H1 (cell line): ENCODE measurements at regions not wholly inside any gene's neighbourhood (a gene's known extent, or its start where the extent isn't known, plus 50 kb on each side); places are given as distances from the start of the nearest gene placed in this dataset.

ENCODE experiments used
- CTCF ChIP-seq, 3 experiments: IDR thresholded peaks; 1 replicate in 2 of 3; 2 replicates in 1 of 3; pipeline versions ENCODE4 v1.5.1 to v1.6.1; 2011; ENCODE audit warnings: low read length in 3 of 3, mild to moderate bottlenecking in 3 of 3, inconsistent platforms in 2 of 3, low read depth in 1 of 3, moderate library complexity in 1 of 3; ENCODE audit not compliant: insufficient read depth in 1 of 3; ENCODE audit errors: control extremely low read depth in 1 of 3
- MAX ChIP-seq: IDR thresholded peaks from 2 replicates; pipeline ENCODE4 v1.6.1; 2012; ENCODE audit warnings: inconsistent platforms
- POLR2AphosphoS5 ChIP-seq: IDR thresholded peaks from 2 replicates; pipeline ENCODE4 v1.6.1; 2011; ENCODE audit warnings: low read depth, low read length

- no peak for TF ChIP-seq MAX
- no peak for TF ChIP-seq POLR2AphosphoS5
- TF ChIP-seq CTCF (IDR thresholded peaks at IDR 0.05; ENCODE audit: control extremely low read depth in 1 of 3, insufficient read depth in 1 of 3, low read depth in 1 of 3, low read length in 3 of 3), result no peak
Observed at GRCh38 chr7:128162666-128163065, 78.4 kb upstream of the LEP start.
